ENCODE measurements at regions not wholly inside any gene's neighbourhood (a gene's known extent, or its start where the extent isn't known, plus 50 kb on each side); places are given as distances from the start of the nearest gene placed in this dataset.

GRCh38 chr1:239443361-239443760, 57.0 kb downstream of the CHRM3 start (continued):
- TF ChIP-seq ATF1 (CRISPR knock-in tag; IDR thresholded peaks at IDR 0.05) (no peak), NFATC4 (CRISPR knock-in tag; IDR thresholded peaks at IDR 0.05) (no peak), NFE2L1 (CRISPR knock-in tag; IDR thresholded peaks at IDR 0.05) (no peak), NR3C1 (CRISPR knock-in tag; conservative IDR thresholded peaks at IDR 0.05; ENCODE audit: low read depth) (no peak), ZNF219 (CRISPR knock-in tag; IDR thresholded peaks at IDR 0.05; ENCODE audit: borderline replicate concordance) (no peak)

DNA sequence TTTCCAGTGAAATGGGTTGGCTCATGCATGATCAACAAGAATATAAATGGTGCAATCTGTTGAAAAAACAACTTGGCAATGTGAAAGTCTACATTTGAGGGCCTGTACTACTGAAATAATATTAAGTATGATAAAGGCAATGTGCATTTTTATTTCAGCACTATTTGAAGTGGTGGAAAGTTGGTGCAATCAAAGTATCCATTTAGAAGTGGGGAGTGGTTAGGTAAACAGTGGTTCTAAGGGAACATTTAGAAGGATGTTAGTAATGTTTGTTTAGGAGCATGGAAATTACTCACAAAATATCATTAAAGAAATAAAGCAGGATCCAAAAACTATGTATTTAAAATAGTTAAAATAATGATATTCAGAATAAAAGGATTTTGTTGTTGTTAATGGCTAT, 60.2 kb downstream of the CHRM3 start:
- ATAC-seq (no peak), DNase-seq (ENCODE audit: low spot score) (no peak)
- ChIA-PET CTCF (no interaction called here), POLR2A (no interaction called here)
- no peaks in the 10 kb centered on the region for H3K4me1 Mint-ChIP-seq
- no peaks in the 10 kb centered on the region for H3K36me3 Mint-ChIP-seq
- H3K9me3 Mint-ChIP-seq = peaks cover under 1% of the 10 kb centered on the region; the same call in 1 of the 2 replicates
- H3K27me3 Mint-ChIP-seq (ENCODE audit: low read depth) = no peaks in the 10 kb centered on the region
- H3K4me3 Mint-ChIP-seq = no peak overlapping the region
- TF ChIP-seq AFF4 (CRISPR knock-in tag; IDR thresholded peaks at IDR 0.05; ENCODE audit: borderline replicate concordance) = no peak
- TF ChIP-seq MLX (CRISPR knock-in tag; IDR thresholded peaks at IDR 0.05) = no peak
- no peak for TF ChIP-seq IRF1 (CRISPR knock-in tag; IDR thresholded peaks at IDR 0.05)
- no peak for TF ChIP-seq E2F4 (CRISPR knock-in tag; IDR thresholded peaks at IDR 0.05; ENCODE audit: borderline replicate concordance, low read depth)
- no peak for TF ChIP-seq TP53 (CRISPR knock-in tag; IDR thresholded peaks at IDR 0.05)
- no peak for TF ChIP-seq PRRX2 (CRISPR knock-in tag; IDR thresholded peaks at IDR 0.05)
- H3K27ac Mint-ChIP-seq = no peak overlapping the region

DNA sequence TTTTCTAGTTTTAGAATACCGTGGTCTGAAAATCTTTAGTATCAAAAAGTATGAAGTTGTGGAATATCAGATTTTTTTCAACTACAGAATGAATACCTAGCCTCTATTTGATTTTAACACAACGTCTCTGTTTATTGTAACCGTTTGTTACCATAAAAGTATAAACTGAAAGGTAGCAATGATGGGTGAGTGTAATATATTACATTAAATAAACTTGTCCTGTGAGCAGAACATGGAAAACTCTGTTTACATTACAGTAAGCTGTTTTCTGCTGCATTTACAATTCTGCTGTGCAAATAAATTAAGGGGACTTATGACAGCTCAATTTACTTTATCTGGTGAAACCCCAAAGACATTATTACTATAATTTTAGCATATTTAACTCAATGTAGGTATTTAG, 62.5 kb downstream of the CHRM3 start:
- POLR2A ChIA-PET = no interaction called here
- H3K36me3 Mint-ChIP-seq = no peaks in the 10 kb centered on the region
- CTCF ChIA-PET = no interaction called here
- TF ChIP-seq ZNF138 (CRISPR knock-in tag; conservative IDR thresholded peaks at IDR 0.05) = no peak
- TF ChIP-seq, protein P1, sequence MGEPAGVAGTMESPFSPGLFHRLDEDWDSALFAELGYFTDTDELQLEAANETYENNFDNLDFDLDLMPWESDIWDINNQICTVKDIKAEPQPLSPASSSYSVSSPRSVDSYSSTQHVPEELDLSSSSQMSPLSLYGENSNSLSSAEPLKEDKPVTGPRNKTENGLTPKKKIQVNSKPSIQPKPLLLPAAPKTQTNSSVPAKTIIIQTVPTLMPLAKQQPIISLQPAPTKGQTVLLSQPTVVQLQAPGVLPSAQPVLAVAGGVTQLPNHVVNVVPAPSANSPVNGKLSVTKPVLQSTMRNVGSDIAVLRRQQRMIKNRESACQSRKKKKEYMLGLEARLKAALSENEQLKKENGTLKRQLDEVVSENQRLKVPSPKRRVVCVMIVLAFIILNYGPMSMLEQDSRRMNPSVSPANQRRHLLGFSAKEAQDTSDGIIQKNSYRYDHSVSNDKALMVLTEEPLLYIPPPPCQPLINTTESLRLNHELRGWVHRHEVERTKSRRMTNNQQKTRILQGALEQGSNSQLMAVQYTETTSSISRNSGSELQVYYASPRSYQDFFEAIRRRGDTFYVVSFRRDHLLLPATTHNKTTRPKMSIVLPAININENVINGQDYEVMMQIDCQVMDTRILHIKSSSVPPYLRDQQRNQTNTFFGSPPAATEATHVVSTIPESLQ (CRISPR knock-in tag; IDR thresholded peaks at IDR 0.05) = no peak
- TF ChIP-seq PRRX2 (CRISPR knock-in tag; IDR thresholded peaks at IDR 0.05) = no peak
- no peak for TF ChIP-seq ZNF121 (CRISPR knock-in tag; IDR thresholded peaks at IDR 0.05)
- no peak for TF ChIP-seq RELA (CRISPR knock-in tag; IDR thresholded peaks at IDR 0.05; ENCODE audit: borderline replicate concordance)
- no peak for TF ChIP-seq ATF3 (CRISPR knock-in tag; conservative IDR thresholded peaks at IDR 0.05)
- TF ChIP-seq ZNF317 (CRISPR knock-in tag; IDR thresholded peaks at IDR 0.05; ENCODE audit: borderline replicate concordance, low read depth) = no peak
- no peak for TF ChIP-seq NFATC4 (CRISPR knock-in tag; IDR thresholded peaks at IDR 0.05)
- no peak for TF ChIP-seq HMGA2 (CRISPR knock-in tag; IDR thresholded peaks at IDR 0.05)
- no peak for TF ChIP-seq ZSCAN18 (CRISPR knock-in tag; IDR thresholded peaks at IDR 0.05)
- TF ChIP-seq MYBL2 (CRISPR knock-in tag; IDR thresholded peaks at IDR 0.05) = no peak
- TF ChIP-seq ZBTB21 (CRISPR knock-in tag; IDR thresholded peaks at IDR 0.05; ENCODE audit: borderline replicate concordance) = no peak
- no peak for TF ChIP-seq EMX1 (CRISPR knock-in tag; IDR thresholded peaks at IDR 0.05)
- TF ChIP-seq ETV6 (CRISPR knock-in tag; IDR thresholded peaks at IDR 0.05) = no peak
- TF ChIP-seq ELF4 (CRISPR knock-in tag; IDR thresholded peaks at IDR 0.05; ENCODE audit: low read depth) = no peak

More for the DNA sequence above, 62.5 kb downstream of the CHRM3 start:
- Mint-ChIP-seq H3K4me1 (no peaks in the 10 kb centered on the region), H3K27me3 (ENCODE audit: low read depth) (no peaks in the 10 kb centered on the region), H3K9me3 (no peaks in the 10 kb centered on the region), H3K27ac (no peak overlapping the region), H3K4me3 (no peak overlapping the region)
- ATAC-seq (no peak), DNase-seq (ENCODE audit: low spot score) (no peak)

Measured in WTC11 (cell line).